H1 (cell line): ENCODE measurements at regions not wholly inside any gene's neighbourhood (a gene's known extent, or its start where the extent isn't known, plus 50 kb on each side); places are given as distances from the start of the nearest gene placed in this dataset.

Experiments used
- CTCF ChIA-PET: fragments of 300-600 bp; sonication (Branson Sonifier 250); formaldehyde crosslinking; loops from one replicate; lab custom pipeline; 2021; ENCODE audit not compliant: partially characterized antibody; lab: Charles Lee
- POLR2A ChIA-PET: fragments of 300-600 bp; sonication (Branson Sonifier 250); formaldehyde crosslinking; loops from one replicate; lab custom pipeline; 2021; ENCODE audit warnings: inconsistent platforms; ENCODE audit not compliant: partially characterized antibody; lab: Charles Lee
- DNase-seq, 2 experiments: peaks; one replicate each; pipeline versions ENCODE4 v3.0.0 to v3.0.0-alpha.2; 2010 to 2022; ENCODE audit warnings: low spot score in 2 of 2, low read depth in 1 of 2, mixed read lengths in 1 of 2
- FAIRE-seq: peaks from 2 replicates; lab custom pipeline; 2011; peaks lifted over from hg19 to GRCh38; lab: Jason Lieb, UNC
- H2AFZ ChIP-seq: 2 replicates; pipeline ENCODE4 v1.8.1; 2012; ENCODE audit warnings: low read length, inconsistent platforms
- H2AK5ac ChIP-seq: 2 replicates; pipeline ENCODE4 v1.6.1; 2013; ENCODE audit warnings: low read depth, low read length
- H2BK120ac ChIP-seq: replicated peaks from 2 replicates; pipeline ENCODE3; 2013; ENCODE audit warnings: low read depth, low read length, inconsistent platforms
- H2BK12ac ChIP-seq: 2 replicates; pipeline ENCODE4 v1.6.1; 2013; ENCODE audit warnings: low read depth, low read length
- H2BK15ac ChIP-seq: 2 replicates; pipeline ENCODE4 v1.6.1; 2013; ENCODE audit warnings: low read length
- H2BK20ac ChIP-seq: 2 replicates; pipeline ENCODE4 v1.6.1; 2013; ENCODE audit warnings: low read length
- H2BK5ac ChIP-seq: 2 replicates; pipeline ENCODE4 v1.6.1; 2013; ENCODE audit warnings: low read depth, low read length
- H3K14ac ChIP-seq: 2 replicates; pipeline ENCODE4 v1.6.1; 2013; ENCODE audit warnings: inconsistent platforms; ENCODE audit not compliant: insufficient read length
- H3K18ac ChIP-seq: 2 replicates; pipeline ENCODE4 v1.6.1; 2013; ENCODE audit warnings: low read length; ENCODE audit errors: extremely low read depth
- H3K23ac ChIP-seq: 2 replicates; pipeline ENCODE4 v1.6.1; 2013; ENCODE audit warnings: inconsistent platforms; ENCODE audit not compliant: insufficient read length
- H3K23me2 ChIP-seq: 2 replicates; pipeline ENCODE4 v1.6.1; 2013; ENCODE audit warnings: low read depth, low read length
- H3K27ac ChIP-seq: 2 replicates; pipeline ENCODE4 v1.6.1; 2011; ENCODE audit warnings: low read depth, low read length, inconsistent platforms
- H3K27me3 ChIP-seq, 4 experiments: replicated peaks in 1 of 4; 1 replicate in 1 of 4; 2 replicates in 3 of 4; pipeline versions ENCODE4 v1.6.1 to v1.8.1; 2011 to 2013; ENCODE audit warnings: low read length in 3 of 4, mild to moderate bottlenecking in 3 of 4, inconsistent platforms in 2 of 4, mixed read lengths in 2 of 4, moderate library complexity in 1 of 4; ENCODE audit not compliant: control insufficient read depth in 3 of 4, insufficient read depth in 3 of 4; ENCODE audit errors: extremely low read depth in 1 of 4
- H3K36me3 ChIP-seq, 4 experiments: 2 replicates each; pipeline versions ENCODE4 v1.6.1 to v1.8.1; 2011 to 2013; ENCODE audit warnings: mild to moderate bottlenecking in 4 of 4, low read length in 3 of 4, moderate library complexity in 2 of 4, control low read depth in 1 of 4, inconsistent platforms in 1 of 4; ENCODE audit not compliant: insufficient read depth in 4 of 4, control insufficient read depth in 2 of 4
- H3K4ac ChIP-seq: replicated peaks from 2 replicates; pipeline ENCODE3; 2013; ENCODE audit warnings: low read length, low read depth, mixed read lengths, inconsistent platforms; ENCODE audit not compliant: insufficient read length
- H3K4me1 ChIP-seq, 4 experiments: replicated peaks in 1 of 4; 1 replicate in 1 of 4; 2 replicates in 3 of 4; pipeline versions ENCODE4 v1.6.1 to v1.8.1; 2011 to 2013; ENCODE audit warnings: low read length in 3 of 4, inconsistent platforms in 2 of 4, mixed read lengths in 1 of 4; ENCODE audit not compliant: insufficient read depth in 4 of 4, control insufficient read depth in 3 of 4
- H3K4me2 ChIP-seq, 2 experiments: 2 replicates each; pipeline versions ENCODE4 v1.6.1 to v1.8.1; 2011 to 2013; ENCODE audit warnings: low read depth in 2 of 2, low read length in 2 of 2, control low read depth in 1 of 2, inconsistent platforms in 1 of 2, mild to moderate bottlenecking in 1 of 2; ENCODE audit not compliant: insufficient read depth in 1 of 2
- H3K4me3 ChIP-seq, 4 experiments: fragments of 200-600, 300-600 bp in 1 of 4; sonication (generic), shearing (Covaris generic), sonication (Bioruptor Twin) in 1 of 4; 2 replicates each; pipeline versions ENCODE4 v1.5.1 to v1.8.1; 2011 to 2016; ENCODE audit warnings: low read length in 4 of 4, low read depth in 3 of 4, control low read depth in 2 of 4, inconsistent platforms in 2 of 4, mild to moderate bottlenecking in 2 of 4, mixed read lengths in 1 of 4, moderate library complexity in 1 of 4; ENCODE audit not compliant: insufficient read depth in 2 of 4; ENCODE audit errors: extremely low read depth in 1 of 4
- H3K56ac ChIP-seq: replicated peaks from 2 replicates; pipeline ENCODE3; 2013; ENCODE audit warnings: low read depth, mild to moderate bottlenecking, mixed read lengths, low read length, inconsistent platforms; ENCODE audit not compliant: insufficient read length
- H3K79me1 ChIP-seq: 2 replicates; pipeline ENCODE4 v1.6.1; 2013; ENCODE audit warnings: low read depth, low read length, control low read depth
- H3K79me2 ChIP-seq, 2 experiments: 2 replicates each; pipeline versions ENCODE4 v1.6.1 to v1.8.1; 2012 to 2013; ENCODE audit warnings: low read length in 2 of 2, mild to moderate bottlenecking in 2 of 2, inconsistent platforms in 1 of 2; ENCODE audit not compliant: insufficient read depth in 2 of 2, control insufficient read depth in 1 of 2
- H3K9ac ChIP-seq, 4 experiments: replicated peaks in 1 of 4; 1 replicate in 1 of 4; 2 replicates in 3 of 4; pipeline versions ENCODE4 v1.6.1 to v1.8.1; 2011 to 2013; ENCODE audit warnings: low read depth in 3 of 4, low read length in 3 of 4, control low read depth in 2 of 4, mild to moderate bottlenecking in 2 of 4, moderate library complexity in 2 of 4, inconsistent platforms in 1 of 4; ENCODE audit errors: extremely low read depth in 1 of 4
- H3K9me3 ChIP-seq, 2 experiments: 2 replicates each; pipeline versions ENCODE4 v1.6.1 to v1.8.1; 2012 to 2013; ENCODE audit warnings: mild to moderate bottlenecking in 2 of 2, moderate library complexity in 2 of 2, control low read depth in 1 of 2, inconsistent platforms in 1 of 2, low read depth in 1 of 2, low read length in 1 of 2, mixed read lengths in 1 of 2; ENCODE audit not compliant: insufficient read depth in 2 of 2
- H4K20me1 ChIP-seq, 2 experiments: replicated peaks in 1 of 2; 2 replicates each; pipeline versions ENCODE3 to v1.8.1; 2011 to 2013; ENCODE audit warnings: inconsistent platforms in 2 of 2, low read length in 2 of 2, mild to moderate bottlenecking in 1 of 2; ENCODE audit not compliant: insufficient read depth in 2 of 2, control insufficient read depth in 1 of 2
- H4K5ac ChIP-seq: 2 replicates; pipeline ENCODE4 v1.6.1; 2013; ENCODE audit warnings: low read length, low read depth, mixed read lengths, inconsistent platforms; ENCODE audit not compliant: insufficient read length
- H4K8ac ChIP-seq: 2 replicates; pipeline ENCODE4 v1.8.0; 2013; ENCODE audit warnings: mild to moderate bottlenecking, moderate library complexity, low read length, inconsistent platforms; ENCODE audit not compliant: insufficient read depth; ENCODE audit errors: extremely low read depth
- H4K91ac ChIP-seq: replicated peaks from 2 replicates; pipeline ENCODE3; 2013; ENCODE audit warnings: low read length, mixed read lengths, inconsistent platforms; ENCODE audit not compliant: insufficient read length
- BCL11A ChIP-seq, 2 experiments: IDR thresholded peaks; one replicate each; pipeline ENCODE4 v1.6.1; 2011; ENCODE audit warnings: low read depth in 2 of 2, low read length in 2 of 2, mild to moderate bottlenecking in 2 of 2
- EP300 ChIP-seq, 2 experiments: IDR thresholded peaks; 1 replicate in 1 of 2; 2 replicates in 1 of 2; pipeline ENCODE4 v1.6.1; 2011 to 2012; ENCODE audit warnings: low read depth in 2 of 2, low read length in 2 of 2, mild to moderate bottlenecking in 2 of 2, borderline replicate concordance in 1 of 2, inconsistent platforms in 1 of 2, moderate library complexity in 1 of 2
- EZH2 ChIP-seq: fragments of 200-600 bp; sonication (generic); IDR thresholded peaks from 2 replicates; pipeline ENCODE4 v1.7.1; 2012; ENCODE audit warnings: low read depth, mild to moderate bottlenecking, moderate library complexity, low read length, inconsistent platforms; ENCODE audit not compliant: severe bottlenecking
- HDAC2 ChIP-seq, 2 experiments: fragments of 300-600 bp in 1 of 2; sonication (generic) in 1 of 2; IDR thresholded peaks; 2 replicates each; pipeline ENCODE4 v1.6.1; 2011 to 2012; ENCODE audit warnings: low read depth in 2 of 2, low read length in 2 of 2, mild to moderate bottlenecking in 2 of 2, moderate library complexity in 2 of 2, borderline replicate concordance in 1 of 2, inconsistent platforms in 1 of 2
- POLR2A ChIP-seq, 2 experiments: IDR thresholded peaks; 1 replicate in 1 of 2; 2 replicates in 1 of 2; pipeline ENCODE4 v1.6.1; 2011; ENCODE audit warnings: low read depth in 2 of 2, low read length in 2 of 2, mild to moderate bottlenecking in 2 of 2; ENCODE audit errors: control extremely low read depth in 1 of 2
- RBBP5 ChIP-seq: IDR thresholded peaks from 2 replicates; pipeline ENCODE4 v1.7.1; 2012; ENCODE audit warnings: low read depth, mild to moderate bottlenecking, inconsistent platforms, low read length, moderate library complexity, borderline replicate concordance
- SP4 ChIP-seq: IDR thresholded peaks from 2 replicates; pipeline ENCODE4 v1.6.1; 2012; ENCODE audit warnings: low read length, inconsistent platforms
- SUZ12 ChIP-seq: fragments of 200-600 bp; sonication (generic); IDR thresholded peaks from 2 replicates; pipeline ENCODE4 v1.6.1; 2012; ENCODE audit warnings: mild to moderate bottlenecking, inconsistent platforms, low read length, moderate library complexity, mixed read lengths
- TCF12 ChIP-seq: IDR thresholded peaks from 2 replicates; pipeline ENCODE4 v1.6.1; 2011; ENCODE audit warnings: low read depth, mild to moderate bottlenecking, low read length
- TEAD4 ChIP-seq: IDR thresholded peaks from 2 replicates; pipeline ENCODE4 v1.6.1; 2012; ENCODE audit warnings: low read depth, low read length, inconsistent platforms, mixed read lengths
- WGBS, 2 experiments: shearing (Covaris generic) in 1 of 2; methylation state at CpG; one replicate each; pipeline versions ENCODE4 v1.1.6 to v1.1.7; 2013 to 2015; ENCODE audit warnings: low lambda C conversion rate in 2 of 2, mixed read lengths in 2 of 2, inconsistent platforms in 1 of 2, low coverage in 1 of 2, missing lambda C conversion rate in 1 of 2; ENCODE audit not compliant: insufficient replicate concordance in 2 of 2, insufficient coverage in 1 of 2, insufficient read length in 1 of 2; ENCODE audit errors: extremely low coverage in 1 of 2, missing lambda C conversion rate in 1 of 2; 5-methylcytosine and 5-hydroxymethylcytosine counted together
- TF ChIP-seq, protein P1 (sequence below): IDR thresholded peaks from 2 replicates; pipeline ENCODE4 v1.6.1; 2012; ENCODE audit warnings: low read length, inconsistent platforms
- TF ChIP-seq, protein P2 (sequence below): IDR thresholded peaks from 2 replicates; pipeline ENCODE4 v1.6.1; 2012; ENCODE audit warnings: inconsistent platforms

DNA sequence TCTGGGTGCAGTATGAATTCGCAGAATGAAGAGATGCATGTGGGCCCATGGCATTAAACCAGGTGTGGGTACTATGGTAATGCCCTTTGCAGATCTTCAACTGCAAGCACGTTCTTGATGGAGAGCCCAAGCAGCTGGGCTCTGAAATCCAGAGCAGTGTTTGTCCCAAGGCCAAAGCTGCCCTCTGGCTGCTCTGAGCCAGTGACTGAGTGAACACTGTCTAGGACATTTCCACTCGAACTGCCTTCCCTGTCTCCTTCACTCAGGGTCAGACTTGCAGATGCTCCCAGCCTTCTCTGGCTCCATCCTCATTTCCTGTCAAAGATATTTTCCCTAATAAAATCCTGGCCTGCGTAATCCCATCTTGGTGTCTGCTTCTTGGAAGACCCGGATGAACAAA lies 80.2 kb upstream of the GJB6 start:
- H3K23ac ChIP-seq, result no peak overlapping the region
- TF ChIP-seq TCF12, result no peak
- TF ChIP-seq BCL11A (IDR thresholded peaks at IDR 0.05; ENCODE audit: low read depth in 2 of 2, low read length in 2 of 2), result no peak
- TF ChIP-seq SUZ12, result no peak
- no peak for TF ChIP-seq EP300 (IDR thresholded peaks at IDR 0.05; ENCODE audit: borderline replicate concordance in 1 of 2, low read depth in 2 of 2, low read length in 2 of 2)
- TF ChIP-seq POLR2A (IDR thresholded peaks at IDR 0.05; ENCODE audit: control extremely low read depth in 1 of 2, low read depth in 2 of 2, low read length in 2 of 2), result no peak
- TF ChIP-seq EZH2, result no peak
- no peak for TF ChIP-seq TEAD4
- no peak for TF ChIP-seq HDAC2 (IDR thresholded peaks at IDR 0.05; ENCODE audit: borderline replicate concordance in 1 of 2, low read depth in 2 of 2, low read length in 2 of 2)
- TF ChIP-seq, protein P1, sequence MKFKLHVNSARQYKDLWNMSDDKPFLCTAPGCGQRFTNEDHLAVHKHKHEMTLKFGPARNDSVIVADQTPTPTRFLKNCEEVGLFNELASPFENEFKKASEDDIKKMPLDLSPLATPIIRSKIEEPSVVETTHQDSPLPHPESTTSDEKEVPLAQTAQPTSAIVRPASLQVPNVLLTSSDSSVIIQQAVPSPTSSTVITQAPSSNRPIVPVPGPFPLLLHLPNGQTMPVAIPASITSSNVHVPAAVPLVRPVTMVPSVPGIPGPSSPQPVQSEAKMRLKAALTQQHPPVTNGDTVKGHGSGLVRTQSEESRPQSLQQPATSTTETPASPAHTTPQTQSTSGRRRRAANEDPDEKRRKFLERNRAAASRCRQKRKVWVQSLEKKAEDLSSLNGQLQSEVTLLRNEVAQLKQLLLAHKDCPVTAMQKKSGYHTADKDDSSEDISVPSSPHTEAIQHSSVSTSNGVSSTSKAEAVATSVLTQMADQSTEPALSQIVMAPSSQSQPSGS, result no peak
- TF ChIP-seq RBBP5, result no peak
- TF ChIP-seq, protein P2, sequence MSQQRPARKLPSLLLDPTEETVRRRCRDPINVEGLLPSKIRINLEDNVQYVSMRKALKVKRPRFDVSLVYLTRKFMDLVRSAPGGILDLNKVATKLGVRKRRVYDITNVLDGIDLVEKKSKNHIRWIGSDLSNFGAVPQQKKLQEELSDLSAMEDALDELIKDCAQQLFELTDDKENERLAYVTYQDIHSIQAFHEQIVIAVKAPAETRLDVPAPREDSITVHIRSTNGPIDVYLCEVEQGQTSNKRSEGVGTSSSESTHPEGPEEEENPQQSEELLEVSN, result no peak
- no peak for TF ChIP-seq SP4

More for the DNA sequence above, 80.2 kb upstream of the GJB6 start:
- Histone ChIP-seq H2AK5ac (no peak overlapping the region), H4K5ac (no peak overlapping the region), H3K14ac (no peak overlapping the region), H2BK20ac (no peak overlapping the region), H3K9me3 (0 out of 4 replicates have a peak, but pooled peaks cover 0 to 3% of the 10 kb centered on the region in 2 experiments), H3K27ac (no peak overlapping the region), H4K20me1 (no peaks in the 10 kb centered on the region), H3K79me1 (no peaks in the 10 kb centered on the region), H3K4ac (no peak overlapping the region), H3K9ac (no peak overlapping the region), H4K91ac (no peak overlapping the region), H3K4me2 (no peak overlapping the region), H3K56ac (no peak overlapping the region), H3K79me2 (no peaks in the 10 kb centered on the region), H3K4me1 (no peaks in the 10 kb centered on the region), H3K18ac (no peak overlapping the region), H3K4me3 (no peak overlapping the region), H3K36me3 (no peaks in the 10 kb centered on the region), H3K27me3 (peaks cover 0 to 2% (median 0%) of the 10 kb centered on the region in 4 experiments; a peak in 2 of 7 replicates), H2BK120ac (no peak overlapping the region), H2BK5ac (no peak overlapping the region; the same call in 1 of the 2 replicates), H2BK12ac (no peak overlapping the region), H2BK15ac (no peak overlapping the region), H3K23me2 (peaks cover 3% of the 10 kb centered on the region; the same call in 1 of the 2 replicates), H2AFZ (no peak overlapping the region), H4K8ac (no peak overlapping the region)
- ChIA-PET POLR2A (no interaction called here), CTCF (interaction anchor here (0.6 to 1.2 kb wide), 2 partner anchors 16 to 105 kb away, joined by 3 read pairs; no protein-coding TSS in a partner anchor)
- FAIRE-seq (no peak), DNase-seq (no peak)
- 90% methylated on average over 5 of the region's 5 CpGs; no CpG with 5 or more reads in 1 of the 2 experiments for WGBS, 2 experiments
